Pancreas (tissue), 10 donors: ENCODE measurements at regions not wholly inside any gene's neighbourhood (a gene's known extent, or its start where the extent isn't known, plus 50 kb on each side); places are given as distances from the start of the nearest gene placed in this dataset.
A peak's percentile ranks its signal among the peaks of the same experiment; 100 is the strongest.

Experiments used
- ATAC-seq, 4 donors: fragments of 200-7000 bp; cut with Tn5 transposase; one replicate each; pipeline versions ENCODE4 v1.8.0 to v1.9.1; 2020; ENCODE audit warnings: mild to moderate bottlenecking in 4 of 4, moderate library complexity in 4 of 4
- DNase-seq, 6 donors: peaks; one replicate each; pipeline ENCODE4 v3.0.0-alpha.2; 2020
- FAIRE-seq: peaks from 2 replicates; lab custom pipeline; 2012; peaks lifted over from hg19 to GRCh38; lab: Jason Lieb, UNC
- H3K27ac ChIP-seq, 4 donors: fragments of 200-600 bp; sonication (generic); 1 replicate in 3 of 4; 2 replicates in 1 of 4; pipeline versions ENCODE4 v1.5.0 to v1.8.0; 2020
- H3K27me3 ChIP-seq, 4 donors: fragments of 200-600 bp; one replicate each; pipeline ENCODE4 v1.8.0; 2021
- H3K36me3 ChIP-seq, 3 donors: fragments of 200-600 bp; sonication (generic) in 1 of 3; one replicate each; pipeline versions ENCODE4 v1.5.0 to v1.8.0; 2020 to 2021
- H3K4me1 ChIP-seq, 3 donors: fragments of 200-600 bp; one replicate each; pipeline ENCODE4 v1.8.0; 2021
- H3K4me3 ChIP-seq, 4 donors: fragments of 200-600 bp; sonication (generic) in 2 of 4; one replicate each; pipeline versions ENCODE4 v1.5.0 to v1.8.0; 2020 to 2021
- H3K9me3 ChIP-seq, 4 donors: fragments of 200-600 bp; one replicate each; pipeline ENCODE4 v1.8.0; 2021
- CTCF ChIP-seq, 4 donors: fragments of 200-600 bp; sonication (generic) in 3 of 4; IDR thresholded peaks; one replicate each; pipeline versions ENCODE4 v1.5.0 to v1.8.0; 2021; ENCODE audit warnings: antibody characterized with exemption in 4 of 4
- WGBS, 2 donors: extraction: QIAGEN DNeasy Blood & Tissue Kit; methylation state at CpG; one replicate each; pipeline ENCODE4 v1.1.7; 2013; 5-methylcytosine and 5-hydroxymethylcytosine counted together
- intact Hi-C, 3 donors: fragments of 100-400 bp; cut with DNase I; formaldehyde crosslinking; loops; one replicate each; pipeline versions ENCODE4 v1.11.1 to v1.14.2; 2022
- donor health status: healthy with polysubstance abuse.
- donor health status: DM: no; HTN: no; CAD: no; lungs with moderate emphysema.
- donor health status: DM: no; HTN: no; CAD: no.
- donor health status: control.
- donor health status: control.
- donor health status: Bipolar disorder and iron deficiency.
- donor health status: DM: yes; HTN: yes; CAD: no.
- donor health status: DM: no; HTN: no; CAD: no.
- donor health status: DM: no; HTN: no; CAD: no.
- donor health status: DM: yes; HTN: yes; CAD: no.

GRCh38 chr12:97312570-97313135, 150.0 kb upstream of the RMST start:
- FAIRE-seq (no peak), ATAC-seq (no peak), DNase-seq (no peak)
- intact Hi-C loops: no loop called here
- WGBS, 2 donors: 53 to 57% methylated on average over 3 of the region's 3 CpGs
- no peak overlapping the region for H3K4me3 ChIP-seq
- H3K4me1 ChIP-seq: no peaks in the 10 kb centered on the region
- no peaks in the 10 kb centered on the region for H3K9me3 ChIP-seq
- no peak overlapping the region for H3K27ac ChIP-seq
- no peak for TF ChIP-seq CTCF (IDR thresholded peaks at IDR 0.05)
- H3K27me3 ChIP-seq: no peaks in the 10 kb centered on the region
- H3K36me3 ChIP-seq: no peaks in the 10 kb centered on the region

- Histone ChIP-seq H3K36me3 (no peaks in the 10 kb centered on the region), H3K27ac (no peak overlapping the region), H3K9me3 (no peaks in the 10 kb centered on the region), H3K4me1 (no peaks in the 10 kb centered on the region), H3K4me3 (no peak overlapping the region), H3K27me3 (no peaks in the 10 kb centered on the region)
- TF ChIP-seq CTCF (IDR thresholded peaks at IDR 0.05): no peak
- no peak for DNase-seq
- FAIRE-seq: no peak
- intact Hi-C loops: no loop called here
- 25 to 34% methylated on average over 2 of the region's 2 CpGs for WGBS, 2 donors
- ATAC-seq: peak in 1 of 4 donors; percentile 53
These were observed 149.0 kb upstream of the RMST start for GRCh38 chr12:97313471-97314190.

- intact Hi-C loops: no loop called here
- ATAC-seq (no peak), FAIRE-seq (no peak), DNase-seq (no peak)
- H3K4me3 ChIP-seq: no peak overlapping the region
- no peaks in the 10 kb centered on the region for H3K27me3 ChIP-seq
- WGBS, 2 donors: 48 to 52% methylated on average over 2 of the region's 2 CpGs
- no peaks in the 10 kb centered on the region for H3K9me3 ChIP-seq
- TF ChIP-seq CTCF (IDR thresholded peaks at IDR 0.05): no peak
- H3K36me3 ChIP-seq: no peaks in the 10 kb centered on the region
- H3K27ac ChIP-seq: no peak overlapping the region
- H3K4me1 ChIP-seq: no peaks in the 10 kb centered on the region
These were observed 146.3 kb upstream of the RMST start for GRCh38 chr12:97316321-97316720.

GRCh38 chr12:97321621-97322020, 141.0 kb upstream of the RMST start:
- no peak overlapping the region for H3K4me3 ChIP-seq
- no peaks in the 10 kb centered on the region for H3K4me1 ChIP-seq
- H3K27me3 ChIP-seq: no peaks in the 10 kb centered on the region
- ATAC-seq: no peak
- no peak for TF ChIP-seq CTCF (IDR thresholded peaks at IDR 0.05)
- H3K27ac ChIP-seq: no peak overlapping the region
- intact Hi-C loops: no loop called here
- no peaks in the 10 kb centered on the region for H3K9me3 ChIP-seq
- no peak for DNase-seq
- no peaks in the 10 kb centered on the region for H3K36me3 ChIP-seq
- no peak for FAIRE-seq
- 55 to 74% methylated on average over 4 of the region's 4 CpGs for WGBS, 2 donors

GRCh38 chr12:97322388-97322787, 140.2 kb upstream of the RMST start:
- H3K4me3 ChIP-seq: no peak overlapping the region
- no peak for DNase-seq
- ATAC-seq: no peak
- H3K27me3 ChIP-seq: no peaks in the 10 kb centered on the region
- no peaks in the 10 kb centered on the region for H3K36me3 ChIP-seq
- no peak overlapping the region for H3K27ac ChIP-seq
- H3K4me1 ChIP-seq: no peaks in the 10 kb centered on the region
- WGBS, 2 donors: 51 to 52% methylated on average over 4 of the region's 4 CpGs
- no peak for TF ChIP-seq CTCF (IDR thresholded peaks at IDR 0.05)
- FAIRE-seq: no peak
- no peaks in the 10 kb centered on the region for H3K9me3 ChIP-seq
- intact Hi-C loops: no loop called here
